Panc1 (cell line): ENCODE measurements at regions not wholly inside any gene's neighbourhood (a gene's known extent, or its start where the extent isn't known, plus 50 kb on each side); places are given as distances from the start of the nearest gene placed in this dataset.

Experiments
- CTCF ChIP-seq: fragments of 450-650 bp; IDR thresholded peaks from 2 replicates; pipeline ENCODE4 v1.5.1; 2017; ENCODE audit warnings: mild to moderate bottlenecking
- POLR2AphosphoS5 ChIP-seq: IDR thresholded peaks from 2 replicates; pipeline ENCODE4 v1.6.1; 2012; ENCODE audit warnings: mild to moderate bottlenecking, low read depth, low read length, moderate library complexity
- REST ChIP-seq, 2 experiments: IDR thresholded peaks; 2 replicates each; pipeline ENCODE4 v1.6.1; 2011 to 2012; ENCODE audit warnings: low read depth in 2 of 2, control low read depth in 1 of 2, low read length in 1 of 2, mild to moderate bottlenecking in 1 of 2, moderate library complexity in 1 of 2; ENCODE audit not compliant: insufficient read depth in 1 of 2
- SIN3A ChIP-seq: IDR thresholded peaks from 2 replicates; pipeline ENCODE4 v1.6.1; 2012; ENCODE audit warnings: low read depth, mild to moderate bottlenecking, low read length, moderate library complexity, borderline replicate concordance; ENCODE audit not compliant: insufficient read depth
- TCF7L2 ChIP-seq: IDR thresholded peaks from 2 replicates; pipeline ENCODE4 v1.6.1; 2011; ENCODE audit warnings: mild to moderate bottlenecking, low read depth, low read length, inconsistent platforms

GRCh38 chr3:70716832-70717231 is 404.4 kb upstream of the MDFIC2 start:
- TF ChIP-seq CTCF (no peak), POLR2AphosphoS5 (no peak), REST (IDR thresholded peaks at IDR 0.05; ENCODE audit: insufficient read depth in 1 of 2, low read depth in 2 of 2, low read length in 1 of 2) (no peak), TCF7L2 (no peak), SIN3A (no peak)
